Mucosa of descending colon (tissue), 3 donors: ENCODE measurements at regions not wholly inside any gene's neighbourhood (a gene's known extent, or its start where the extent isn't known, plus 50 kb on each side); places are given as distances from the start of the nearest gene placed in this dataset.

Experiments
- ATAC-seq: fragments of 200-7000 bp; cut with Tn5 transposase; one replicate; pipeline ENCODE4 v1.9.1; 2020; ENCODE audit warnings: mild to moderate bottlenecking, moderate library complexity
- DNase-seq, 3 donors: peaks; one replicate each; pipeline ENCODE4 v3.0.0-alpha.2; 2020
- H3K36me3 ChIP-seq: fragments of 200-600 bp; one replicate; pipeline ENCODE4 v1.8.0; 2021; ENCODE audit warnings: low read depth, mild to moderate bottlenecking
- H3K4me1 ChIP-seq: fragments of 200-600 bp; one replicate; pipeline ENCODE4 v1.8.0; 2021; ENCODE audit warnings: low read depth, mild to moderate bottlenecking
- H3K4me3 ChIP-seq: fragments of 200-600 bp; one replicate; pipeline ENCODE4 v1.8.0; 2021; ENCODE audit warnings: mild to moderate bottlenecking
- H3K9me3 ChIP-seq: fragments of 200-600 bp; one replicate; pipeline ENCODE4 v1.8.0; 2021; ENCODE audit warnings: mild to moderate bottlenecking
- intact Hi-C, 2 donors: fragments of 100-400 bp; cut with DNase I in 1 of 2; cut with micrococcal nuclease in 1 of 2; formaldehyde crosslinking; loops; one replicate each; pipeline versions ENCODE4 v1.11.0 to v1.11.1; 2022; cut with DNase I, micrococcal nuclease
- TF ChIP-seq, protein P1 (sequence below): fragments of 200-600 bp; IDR thresholded peaks from one replicate; pipeline ENCODE4 v1.8.0; 2022; ENCODE audit warnings: antibody characterized with exemption, mild to moderate bottlenecking
- donor health status: DM: no; HTN: no; CAD: no; lungs with moderate emphysema.
- donor health status: DM: no; HTN: no; CAD: no.
- donor health status: DM: no; HTN: yes; CAD: no.

DNA sequence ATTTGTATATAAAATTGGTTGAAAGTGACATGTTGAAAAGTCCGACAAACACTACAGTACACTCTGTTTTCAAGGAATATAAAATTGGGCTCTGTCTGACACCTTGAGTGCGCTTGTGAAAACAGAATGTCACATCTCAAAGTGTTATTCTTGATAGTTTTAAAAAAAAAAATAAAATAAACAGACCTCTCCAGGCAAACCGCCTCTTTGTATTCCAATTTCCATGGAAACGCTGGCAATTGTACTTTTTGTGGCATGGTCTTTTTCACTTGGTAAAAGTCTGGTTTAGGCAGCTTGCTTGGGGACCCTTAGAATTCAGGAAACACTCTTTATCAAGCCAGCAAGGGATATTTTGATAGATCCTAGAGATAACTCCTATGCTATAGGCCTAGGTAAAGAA is 302.5 kb downstream of the RAB28 start:
- no peaks in the 10 kb centered on the region for H3K9me3 ChIP-seq
- no peaks in the 10 kb centered on the region for H3K36me3 ChIP-seq
- TF ChIP-seq, protein P1, sequence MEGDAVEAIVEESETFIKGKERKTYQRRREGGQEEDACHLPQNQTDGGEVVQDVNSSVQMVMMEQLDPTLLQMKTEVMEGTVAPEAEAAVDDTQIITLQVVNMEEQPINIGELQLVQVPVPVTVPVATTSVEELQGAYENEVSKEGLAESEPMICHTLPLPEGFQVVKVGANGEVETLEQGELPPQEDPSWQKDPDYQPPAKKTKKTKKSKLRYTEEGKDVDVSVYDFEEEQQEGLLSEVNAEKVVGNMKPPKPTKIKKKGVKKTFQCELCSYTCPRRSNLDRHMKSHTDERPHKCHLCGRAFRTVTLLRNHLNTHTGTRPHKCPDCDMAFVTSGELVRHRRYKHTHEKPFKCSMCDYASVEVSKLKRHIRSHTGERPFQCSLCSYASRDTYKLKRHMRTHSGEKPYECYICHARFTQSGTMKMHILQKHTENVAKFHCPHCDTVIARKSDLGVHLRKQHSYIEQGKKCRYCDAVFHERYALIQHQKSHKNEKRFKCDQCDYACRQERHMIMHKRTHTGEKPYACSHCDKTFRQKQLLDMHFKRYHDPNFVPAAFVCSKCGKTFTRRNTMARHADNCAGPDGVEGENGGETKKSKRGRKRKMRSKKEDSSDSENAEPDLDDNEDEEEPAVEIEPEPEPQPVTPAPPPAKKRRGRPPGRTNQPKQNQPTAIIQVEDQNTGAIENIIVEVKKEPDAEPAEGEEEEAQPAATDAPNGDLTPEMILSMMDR = no peak
- intact Hi-C loops = no loop called here
- H3K4me3 ChIP-seq = no peak overlapping the region
- H3K4me1 ChIP-seq = no peaks in the 10 kb centered on the region
- no peak for ATAC-seq
- DNase-seq = no peak

DNA sequence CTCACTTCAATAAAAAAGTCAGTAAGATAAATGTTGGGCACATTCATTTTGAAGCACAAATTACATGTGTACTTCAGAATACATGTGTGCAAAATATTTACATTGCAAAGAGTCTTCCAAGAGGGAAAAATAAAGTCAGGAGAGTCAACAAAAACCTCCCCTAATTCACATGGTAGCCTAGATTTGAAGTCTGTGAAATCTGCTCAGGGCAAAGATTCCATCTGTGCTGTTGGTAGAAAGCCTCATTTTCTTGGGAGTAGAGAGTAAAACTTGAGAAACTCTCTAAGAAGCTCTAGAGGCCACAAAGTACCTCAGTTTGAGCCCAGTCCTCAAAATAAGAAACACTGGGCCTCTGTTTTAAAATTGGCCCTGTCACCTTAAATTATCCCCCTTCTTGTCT is 303.4 kb downstream of the RAB28 start:
- H3K36me3 ChIP-seq = no peaks in the 10 kb centered on the region
- ATAC-seq (no peak), DNase-seq (no peak)
- no peak overlapping the region for H3K4me3 ChIP-seq
- H3K9me3 ChIP-seq = no peaks in the 10 kb centered on the region
- TF ChIP-seq, protein P1 = no peak
- intact Hi-C loops = no loop called here
- H3K4me1 ChIP-seq = no peaks in the 10 kb centered on the region

DNA sequence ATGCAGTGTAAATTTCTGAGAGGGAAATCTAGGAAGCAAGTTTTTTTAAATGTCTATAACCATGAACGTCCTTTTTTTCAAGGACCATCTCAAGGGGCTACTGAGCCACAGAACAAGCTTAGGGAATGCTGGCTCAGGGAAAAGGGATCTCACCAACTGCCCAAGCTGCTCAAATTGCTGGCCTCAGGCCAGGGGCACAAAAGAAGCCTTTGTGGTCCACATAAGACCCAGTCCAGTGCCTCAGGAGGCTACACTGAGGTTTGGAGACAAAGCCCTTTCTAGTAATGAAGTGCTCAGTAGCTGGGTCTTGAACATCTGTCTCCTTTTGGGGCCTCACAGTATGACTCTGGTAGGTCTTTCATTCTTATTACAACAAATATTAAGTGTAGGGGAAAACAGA is 305.5 kb downstream of the RAB28 start:
- H3K4me1 ChIP-seq = no peaks in the 10 kb centered on the region
- TF ChIP-seq, protein P1 = no peak
- ATAC-seq = no peak

DNA sequence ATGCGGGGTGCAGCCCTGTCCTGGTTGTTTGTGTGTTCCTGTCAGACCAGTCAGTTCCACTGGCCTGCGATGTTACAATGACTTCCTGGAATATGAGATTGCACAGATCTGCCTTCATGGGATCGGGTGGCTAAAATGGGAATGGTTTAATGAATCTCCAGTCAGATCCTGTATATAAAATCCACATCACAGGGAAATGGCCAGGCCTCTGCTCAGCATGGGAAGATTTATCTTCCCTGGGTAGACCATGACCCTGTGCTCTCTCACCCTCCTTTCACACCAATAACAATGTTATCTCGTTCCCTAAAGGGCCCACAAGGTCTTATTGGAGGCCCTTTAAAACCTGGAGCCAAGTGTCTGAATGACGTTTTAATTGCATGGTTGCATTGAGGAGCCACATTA is 307.4 kb downstream of the RAB28 start:
- DNase-seq = no peak
- no peaks in the 10 kb centered on the region for H3K4me1 ChIP-seq
- H3K36me3 ChIP-seq = no peaks in the 10 kb centered on the region
- H3K4me3 ChIP-seq = no peak overlapping the region
- intact Hi-C loops = no loop called here
- no peaks in the 10 kb centered on the region for H3K9me3 ChIP-seq
- TF ChIP-seq, protein P1 = no peak
- ATAC-seq = no peak

More for the DNA sequence above, 305.5 kb downstream of the RAB28 start:
- intact Hi-C loops = no loop called here
- Histone ChIP-seq H3K36me3 (no peaks in the 10 kb centered on the region), H3K4me3 (no peak overlapping the region), H3K9me3 (no peaks in the 10 kb centered on the region)
- DNase-seq = no peak

DNA sequence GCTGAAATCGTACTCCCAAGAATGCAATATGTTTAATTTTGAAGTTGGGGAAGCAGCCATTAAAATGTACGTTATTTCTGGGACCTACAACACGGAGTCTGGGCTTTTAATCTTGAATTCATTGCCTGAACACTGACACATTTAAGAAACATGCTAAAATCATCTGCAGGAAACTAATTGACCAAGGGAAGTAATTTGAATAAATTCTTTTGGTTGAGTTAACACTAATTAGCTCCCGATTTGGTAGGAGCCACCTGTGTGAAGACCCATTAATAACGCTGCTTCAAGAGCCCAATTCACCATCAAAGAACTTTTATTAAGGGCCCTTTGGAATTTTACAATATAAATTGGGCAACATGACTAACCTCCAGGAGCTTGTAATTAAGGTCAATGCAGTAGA is 309.2 kb downstream of the RAB28 start:
- TF ChIP-seq, protein P1 = no peak
- intact Hi-C loops = no loop called here
- H3K4me1 ChIP-seq = no peaks in the 10 kb centered on the region
- no peak overlapping the region for H3K4me3 ChIP-seq
- ATAC-seq (no peak), DNase-seq (no peak)
- no peaks in the 10 kb centered on the region for H3K9me3 ChIP-seq
- H3K36me3 ChIP-seq = no peaks in the 10 kb centered on the region

DNA sequence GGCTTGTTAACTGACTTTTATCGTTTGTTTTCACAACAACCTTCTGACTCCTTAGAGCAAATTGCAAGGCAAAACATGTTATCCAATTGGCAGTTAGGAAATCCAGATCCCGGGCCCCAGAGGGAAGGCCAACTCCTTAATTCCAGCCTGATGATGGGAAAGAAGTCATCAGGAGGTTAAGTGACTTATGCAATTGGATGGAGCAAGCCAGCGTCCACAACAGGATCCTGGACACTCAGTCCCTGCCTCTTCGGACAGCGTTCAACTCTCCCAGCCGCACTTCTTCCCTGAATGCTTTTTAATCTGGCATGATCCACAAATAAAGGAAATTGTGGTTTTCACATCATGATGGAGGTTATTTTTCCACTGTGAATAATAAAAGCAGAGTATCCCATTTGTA is 310.1 kb downstream of the RAB28 start:
- H3K4me1 ChIP-seq = no peaks in the 10 kb centered on the region
- ATAC-seq = peak; percentile 44
- H3K4me3 ChIP-seq = no peak overlapping the region
- intact Hi-C loops = no loop called here
- peak in 2 of 3 donors; percentile 12 to 42 for DNase-seq
- TF ChIP-seq, protein P1 = no peak
- no peaks in the 10 kb centered on the region for H3K36me3 ChIP-seq
- no peaks in the 10 kb centered on the region for H3K9me3 ChIP-seq
